ENCODE measurements at regions not wholly inside any gene's neighbourhood (a gene's known extent, or its start where the extent isn't known, plus 50 kb on each side); places are given as distances from the start of the nearest gene placed in this dataset.
"Not testable (repeated sequence)": the region's sequence is repeated elsewhere in the genome, so short reads cannot be mapped to it uniquely, and the experiment has no call there.

GRCh38 chr13:90455823-90456222 is 891.7 kb upstream of the MIR17HG start:
- no peak overlapping the region for H3K27ac ChIP-seq
- H3K4me3 ChIP-seq = no peak overlapping the region
- no peak for TF ChIP-seq POLR2AphosphoS5 (IDR thresholded peaks at IDR 0.05; ENCODE audit: borderline replicate concordance, low read depth, low read length)
- no peak for TF ChIP-seq FOXP2 (optimal IDR thresholded peaks at IDR 0.05; ENCODE audit: control extremely low read depth, extremely low read length, insufficient read depth)
- no peak for TF ChIP-seq EZH2 (IDR thresholded peaks at IDR 0.05)
- H3K9ac ChIP-seq (ENCODE audit: insufficient read length) = no peak overlapping the region
- H3K36me3 ChIP-seq (ENCODE audit: insufficient read depth, low read length) = no peaks in the 10 kb centered on the region
- no peak for DNase-seq (ENCODE audit: low read depth, low spot score)
- H3K9me3 ChIP-seq (ENCODE audit: low read depth, low read length) = no peaks in the 10 kb centered on the region

DNA sequence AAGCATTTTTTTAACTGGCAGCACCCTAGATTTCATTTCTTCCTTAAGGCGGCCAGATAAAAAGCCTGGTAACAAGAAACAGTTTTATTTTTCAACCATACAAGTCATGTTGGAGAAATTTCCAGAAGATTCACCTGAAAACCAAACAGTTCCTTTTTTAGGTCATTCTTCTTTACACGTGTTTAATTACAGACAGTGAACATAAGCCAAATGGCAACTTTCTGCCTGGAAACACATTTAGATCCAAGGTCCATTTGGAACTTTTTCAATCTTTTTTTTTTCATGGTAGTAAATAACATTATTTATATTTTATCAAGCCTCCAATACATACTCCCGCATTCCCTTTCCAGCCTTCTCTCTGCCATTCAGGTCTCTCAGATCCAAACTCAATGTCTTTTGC is 886.1 kb upstream of the MIR17HG start:
- Histone ChIP-seq H3K4me3 (no peak overlapping the region), H3K9ac (ENCODE audit: insufficient read length) (no peak overlapping the region), H3K9me3 (ENCODE audit: low read depth, low read length) (no peaks in the 10 kb centered on the region), H3K27ac (no peak overlapping the region), H3K36me3 (ENCODE audit: insufficient read depth, low read length) (no peaks in the 10 kb centered on the region)
- DNase-seq (ENCODE audit: low read depth, low spot score) = no peak
- TF ChIP-seq EZH2 (IDR thresholded peaks at IDR 0.05) = no peak
- TF ChIP-seq FOXP2 (optimal IDR thresholded peaks at IDR 0.05; ENCODE audit: control extremely low read depth, extremely low read length, insufficient read depth) = no peak
- no peak for TF ChIP-seq POLR2AphosphoS5 (IDR thresholded peaks at IDR 0.05; ENCODE audit: borderline replicate concordance, low read depth, low read length)

- TF ChIP-seq POLR2AphosphoS5 (IDR thresholded peaks at IDR 0.05; ENCODE audit: borderline replicate concordance, low read depth, low read length) = no peak
- Histone ChIP-seq H3K9me3 (ENCODE audit: low read depth, low read length) (no peaks in the 10 kb centered on the region), H3K36me3 (ENCODE audit: insufficient read depth, low read length) (no peaks in the 10 kb centered on the region), H3K27ac (no peak overlapping the region), H3K9ac (ENCODE audit: insufficient read length) (no peak overlapping the region), H3K4me3 (no peak overlapping the region)
- no peak for DNase-seq (ENCODE audit: low read depth, low spot score)
These were observed 870.3 kb upstream of the MIR17HG start for GRCh38 chr13:90477216-90477615.

DNA sequence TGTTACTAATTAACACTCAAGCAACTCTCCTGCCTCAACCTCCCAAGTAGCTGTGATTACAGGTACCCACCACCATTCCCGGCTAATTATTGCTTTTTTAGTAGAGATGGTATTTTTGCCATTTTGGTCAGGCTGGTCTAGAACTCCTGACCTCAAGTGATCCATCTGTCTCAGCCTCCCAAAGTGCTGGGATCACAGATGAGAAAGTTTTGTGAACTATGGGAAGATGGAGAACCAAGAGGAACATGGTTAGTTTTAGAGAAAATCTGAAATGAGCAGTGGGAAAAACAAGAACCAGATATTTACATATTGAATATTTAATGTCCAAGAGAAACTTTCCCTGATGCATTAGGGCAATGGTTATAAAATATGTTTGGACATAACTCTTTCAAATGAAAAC is 863.6 kb upstream of the MIR17HG start:
- H3K27ac ChIP-seq = no peak overlapping the region
- H3K4me3 ChIP-seq = no peak overlapping the region
- no peaks in the 10 kb centered on the region for H3K9me3 ChIP-seq (ENCODE audit: low read depth, low read length)

DNA sequence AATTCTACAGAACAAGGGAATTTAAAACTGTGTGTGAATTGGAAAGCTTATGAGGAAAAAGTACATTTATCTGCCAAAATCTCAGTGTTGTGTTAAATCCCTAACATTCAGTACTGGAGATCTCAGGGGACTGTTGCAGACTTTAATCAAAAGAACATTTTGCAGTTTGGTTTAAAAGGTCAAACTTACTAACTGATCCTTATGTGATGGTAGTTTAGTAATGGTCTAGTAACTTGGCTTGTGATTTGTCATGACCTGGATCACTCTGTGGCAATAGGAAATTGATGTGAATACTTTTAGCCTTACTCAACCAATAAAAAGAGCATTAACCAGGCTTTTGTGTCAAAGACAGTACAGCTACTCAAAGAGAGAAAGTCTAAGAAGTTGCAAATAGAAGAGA is 862.1 kb upstream of the MIR17HG start:
- H3K4me3 ChIP-seq = no peak overlapping the region
- TF ChIP-seq EZH2 (IDR thresholded peaks at IDR 0.05) (no peak), FOXP2 (optimal IDR thresholded peaks at IDR 0.05; ENCODE audit: control extremely low read depth, extremely low read length, insufficient read depth) (no peak), POLR2AphosphoS5 (IDR thresholded peaks at IDR 0.05; ENCODE audit: borderline replicate concordance, low read depth, low read length) (no peak)

More for the DNA sequence above, 863.6 kb upstream of the MIR17HG start:
- no peaks in the 10 kb centered on the region for H3K36me3 ChIP-seq (ENCODE audit: insufficient read depth, low read length)
- no peak for DNase-seq (ENCODE audit: low read depth, low spot score)
- TF ChIP-seq EZH2 (IDR thresholded peaks at IDR 0.05) (no peak), POLR2AphosphoS5 (IDR thresholded peaks at IDR 0.05; ENCODE audit: borderline replicate concordance, low read depth, low read length) (no peak), FOXP2 (optimal IDR thresholded peaks at IDR 0.05; ENCODE audit: control extremely low read depth, extremely low read length, insufficient read depth) (no peak)
- no peak overlapping the region for H3K9ac ChIP-seq (ENCODE audit: insufficient read length)

DNA sequence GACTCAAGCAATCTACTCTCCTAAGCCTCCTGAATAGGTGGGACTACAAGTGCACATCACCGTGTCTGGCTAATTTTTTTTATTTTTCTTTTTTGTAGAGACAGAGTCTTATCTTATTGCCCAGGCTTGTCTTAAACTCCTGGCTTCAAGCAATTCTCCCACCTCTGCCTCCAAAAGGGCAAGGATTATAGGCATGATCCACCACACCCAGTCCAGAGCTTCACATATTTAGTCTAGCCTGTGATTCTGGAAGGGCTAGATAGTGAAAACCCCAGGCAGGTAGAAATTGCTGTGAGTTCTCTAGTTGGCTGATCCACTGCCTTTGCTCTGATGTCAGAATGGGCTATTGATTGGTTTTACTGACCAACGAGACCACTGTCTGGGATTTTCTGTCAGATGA is 854.6 kb upstream of the MIR17HG start:
- TF ChIP-seq POLR2AphosphoS5 (IDR thresholded peaks at IDR 0.05; ENCODE audit: borderline replicate concordance, low read depth, low read length) (no peak), EZH2 (IDR thresholded peaks at IDR 0.05) (no peak), FOXP2 (optimal IDR thresholded peaks at IDR 0.05; ENCODE audit: control extremely low read depth, extremely low read length, insufficient read depth) (no peak)
- H3K9me3 ChIP-seq (ENCODE audit: low read depth, low read length) = no peaks in the 10 kb centered on the region
- no peak overlapping the region for H3K4me3 ChIP-seq
- DNase-seq (ENCODE audit: low read depth, low spot score) = no peak
- no peak overlapping the region for H3K27ac ChIP-seq
- H3K9ac ChIP-seq (ENCODE audit: insufficient read length) = no peak overlapping the region
- no peaks in the 10 kb centered on the region for H3K36me3 ChIP-seq (ENCODE audit: insufficient read depth, low read length)

More for the DNA sequence above, 862.1 kb upstream of the MIR17HG start:
- Histone ChIP-seq H3K36me3 (ENCODE audit: insufficient read depth, low read length) (no peaks in the 10 kb centered on the region), H3K9ac (ENCODE audit: insufficient read length) (no peak overlapping the region), H3K9me3 (ENCODE audit: low read depth, low read length) (no peaks in the 10 kb centered on the region), H3K27ac (no peak overlapping the region)
- no peak for DNase-seq (ENCODE audit: low read depth, low spot score)

DNA sequence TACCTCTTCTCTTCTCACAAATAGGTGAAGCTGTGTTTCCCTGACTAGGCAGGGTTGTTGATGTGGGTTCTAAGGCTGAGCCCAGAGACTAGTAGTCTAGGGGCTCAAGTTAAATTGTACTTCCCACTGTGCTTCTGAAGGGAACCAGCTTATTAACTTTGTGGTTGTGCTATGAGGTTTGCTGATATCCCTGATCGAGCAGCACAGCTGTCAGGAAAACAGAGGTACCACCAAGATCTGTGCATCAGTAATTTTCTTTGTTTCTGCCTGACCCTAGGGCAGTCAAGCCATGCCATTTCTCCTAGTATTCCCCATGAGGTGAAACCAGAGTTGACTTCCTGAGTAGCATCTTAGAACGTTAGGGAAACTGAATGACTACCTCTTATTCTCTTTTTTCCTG is 853.8 kb upstream of the MIR17HG start:
- no peak for DNase-seq (ENCODE audit: low read depth, low spot score)
- Histone ChIP-seq H3K9ac (ENCODE audit: insufficient read length) (no peak overlapping the region), H3K4me3 (no peak overlapping the region), H3K27ac (no peak overlapping the region), H3K36me3 (ENCODE audit: insufficient read depth, low read length) (no peaks in the 10 kb centered on the region), H3K9me3 (ENCODE audit: low read depth, low read length) (no peaks in the 10 kb centered on the region)
- TF ChIP-seq POLR2AphosphoS5 (IDR thresholded peaks at IDR 0.05; ENCODE audit: borderline replicate concordance, low read depth, low read length) (no peak), FOXP2 (optimal IDR thresholded peaks at IDR 0.05; ENCODE audit: control extremely low read depth, extremely low read length, insufficient read depth) (no peak)

GRCh38 chr13:90494849-90495248 is 852.6 kb upstream of the MIR17HG start:
- H3K4me3 ChIP-seq; H3K9ac ChIP-seq (ENCODE audit: insufficient read length); H3K36me3 ChIP-seq (ENCODE audit: insufficient read depth, low read length); DNase-seq (ENCODE audit: low read depth, low spot score); H3K9me3 ChIP-seq (ENCODE audit: low read depth, low read length); H3K27ac ChIP-seq: not testable (repeated sequence)

GRCh38 chr13:90498096-90498495 is 849.4 kb upstream of the MIR17HG start:
- TF ChIP-seq POLR2AphosphoS5 (IDR thresholded peaks at IDR 0.05; ENCODE audit: borderline replicate concordance, low read depth, low read length) (no peak), FOXP2 (optimal IDR thresholded peaks at IDR 0.05; ENCODE audit: control extremely low read depth, extremely low read length, insufficient read depth) (no peak), EZH2 (IDR thresholded peaks at IDR 0.05) (no peak)
- DNase-seq (ENCODE audit: low read depth, low spot score) = no peak
- no peaks in the 10 kb centered on the region for H3K36me3 ChIP-seq (ENCODE audit: insufficient read depth, low read length)

More at GRCh38 chr13:90498096-90498495, 849.4 kb upstream of the MIR17HG start:
- Histone ChIP-seq H3K27ac (no peak overlapping the region), H3K9ac (ENCODE audit: insufficient read length) (no peak overlapping the region), H3K9me3 (ENCODE audit: low read depth, low read length) (no peaks in the 10 kb centered on the region), H3K4me3 (no peak overlapping the region)
